Right lobe of liver (tissue), 6 donors: ENCODE measurements at regions not wholly inside any gene's neighbourhood (a gene's known extent, or its start where the extent isn't known, plus 50 kb on each side); places are given as distances from the start of the nearest gene placed in this dataset.

Source experiments
- ATAC-seq, 4 donors: fragments of 200-7000 bp; cut with Tn5 transposase; one replicate each; pipeline ENCODE4 v1.9.1; 2020; ENCODE audit warnings: mild to moderate bottlenecking in 4 of 4, moderate library complexity in 4 of 4
- DNase-seq, 3 donors: peaks; one replicate each; pipeline ENCODE4 v3.0.0-alpha.2; 2020
- H3K27ac ChIP-seq, 3 donors: fragments of 200-600 bp; one replicate each; pipeline ENCODE4 v1.8.0; 2022
- H3K27me3 ChIP-seq, 2 donors: fragments of 200-600 bp; one replicate each; pipeline ENCODE4 v1.8.0; 2022
- H3K36me3 ChIP-seq, 4 donors: fragments of 200-600 bp; sonication (generic) in 1 of 4; one replicate each; pipeline versions ENCODE4 v1.5.1 to v1.8.0; 2017 to 2022; ENCODE audit warnings: control low read depth in 1 of 4
- H3K4me1 ChIP-seq, 4 donors: fragments of 200-600 bp; sonication (generic) in 1 of 4; one replicate each; pipeline versions ENCODE4 v1.5.1 to v1.8.0; 2017 to 2022; ENCODE audit warnings: control low read depth in 1 of 4
- H3K4me3 ChIP-seq, 3 donors: fragments of 200-600 bp; one replicate each; pipeline ENCODE4 v1.8.0; 2022
- H3K9me3 ChIP-seq, 4 donors: fragments of 200-600 bp; sonication (generic) in 1 of 4; one replicate each; pipeline versions ENCODE4 v1.5.1 to v1.8.0; 2017 to 2022; ENCODE audit warnings: control low read depth in 1 of 4
- CTCF ChIP-seq, 4 donors: fragments of 200-600 bp in 3 of 4; fragments of 450-650 bp in 1 of 4; IDR thresholded peaks; one replicate each; pipeline versions ENCODE4 v1.5.1 to v1.8.0; 2016 to 2022; ENCODE audit warnings: antibody characterized with exemption in 4 of 4, mild to moderate bottlenecking in 2 of 4
- POLR2A ChIP-seq: fragments of 450-650 bp; IDR thresholded peaks from one replicate; pipeline ENCODE4 v1.6.1; 2017; ENCODE audit warnings: antibody characterized with exemption, mild to moderate bottlenecking
- WGBS: methylation state at CpG from one replicate; pipeline ENCODE4 v1.1.6; 2018; ENCODE audit warnings: low coverage, low lambda C conversion rate; ENCODE audit not compliant: insufficient coverage; ENCODE audit errors: missing lambda C conversion rate; 5-methylcytosine and 5-hydroxymethylcytosine counted together
- intact Hi-C, 2 donors: fragments of 100-400 bp; cut with DNase I; formaldehyde crosslinking; loops; one replicate each; pipeline versions ENCODE4 v1.11.2 to v1.14.1; 2022
- donor health status: DM: no; HTN: yes; CAD: no.
- donor health status: DM: no; HTN: no; CAD: no.
- donor health status: DM: no; HTN: no; CAD: no.
- donor health status: DM: no; HTN: yes; CAD: no.
- donor health status: DM: no; HTN: yes; CAD: no.

- H3K4me3 ChIP-seq = no peak overlapping the region
- H3K9me3 ChIP-seq = no peaks in the 10 kb centered on the region
- H3K36me3 ChIP-seq = no peaks in the 10 kb centered on the region
- no peak for DNase-seq
- no peak for ATAC-seq
- no peaks in the 10 kb centered on the region for H3K4me1 ChIP-seq
- 18% methylated on average over 2 of the region's 2 CpGs for WGBS
- TF ChIP-seq CTCF (IDR thresholded peaks at IDR 0.05) (no peak), POLR2A (no peak)
- H3K27me3 ChIP-seq = no peaks in the 10 kb centered on the region
- no peak overlapping the region for H3K27ac ChIP-seq
- intact Hi-C loops = no loop called here
These were observed 213.4 kb upstream of the PEX5L start for GRCh38 chr3:180250172-180250571.

GRCh38 chr3:180252683-180253082 lies 215.9 kb upstream of the PEX5L start:
- H3K27ac ChIP-seq = no peak overlapping the region
- intact Hi-C loops = no loop called here
- no peak for TF ChIP-seq CTCF (IDR thresholded peaks at IDR 0.05)
- TF ChIP-seq POLR2A = no peak
- H3K4me1 ChIP-seq = no peaks in the 10 kb centered on the region
- WGBS = 40% methylated on average over 3 of the region's 3 CpGs
- no peaks in the 10 kb centered on the region for H3K9me3 ChIP-seq
- no peak for DNase-seq
- H3K27me3 ChIP-seq = no peaks in the 10 kb centered on the region
- ATAC-seq = no peak
- no peak overlapping the region for H3K4me3 ChIP-seq
- H3K36me3 ChIP-seq = no peaks in the 10 kb centered on the region

GRCh38 chr3:180253283-180253682 lies 216.5 kb upstream of the PEX5L start:
- TF ChIP-seq POLR2A (no peak), CTCF (IDR thresholded peaks at IDR 0.05) (no peak)
- no peak for ATAC-seq
- Histone ChIP-seq H3K4me1 (no peaks in the 10 kb centered on the region), H3K4me3 (no peak overlapping the region), H3K36me3 (no peaks in the 10 kb centered on the region), H3K27me3 (no peaks in the 10 kb centered on the region), H3K9me3 (no peaks in the 10 kb centered on the region), H3K27ac (no peak overlapping the region)
- 31% methylated on average over 1 of the region's 1 CpG for WGBS
- intact Hi-C loops = no loop called here
- DNase-seq = no peak

- DNase-seq (no peak), ATAC-seq (no peak)
- Histone ChIP-seq H3K4me1 (no peaks in the 10 kb centered on the region), H3K9me3 (peaks cover 0 to 5% (median 0%) of the 10 kb centered on the region in 4 donors), H3K4me3 (no peak overlapping the region), H3K27me3 (no peaks in the 10 kb centered on the region), H3K36me3 (no peaks in the 10 kb centered on the region), H3K27ac (no peak overlapping the region)
- intact Hi-C loops = no loop called here
- TF ChIP-seq POLR2A = no peak
- no peak for TF ChIP-seq CTCF (IDR thresholded peaks at IDR 0.05)
- WGBS = 48% methylated on average over 3 of the region's 3 CpGs
These were observed 227.7 kb upstream of the PEX5L start for GRCh38 chr3:180264479-180264878.

- Histone ChIP-seq H3K27me3 (no peaks in the 10 kb centered on the region), H3K9me3 (peaks cover 0 to 2% (median 0%) of the 10 kb centered on the region in 4 donors), H3K4me3 (no peak overlapping the region), H3K36me3 (no peaks in the 10 kb centered on the region), H3K4me1 (no peaks in the 10 kb centered on the region), H3K27ac (no peak overlapping the region)
- ATAC-seq = no peak
- no peak for DNase-seq
- no peak for TF ChIP-seq CTCF (IDR thresholded peaks at IDR 0.05)
- TF ChIP-seq POLR2A = no peak
- intact Hi-C loops = no loop called here
These were observed 228.8 kb upstream of the PEX5L start for GRCh38 chr3:180265551-180265950.
